Ishikawa (cell line): ENCODE measurements at regions not wholly inside any gene's neighbourhood (a gene's known extent, or its start where the extent isn't known, plus 50 kb on each side); places are given as distances from the start of the nearest gene placed in this dataset.

ENCODE experiments used
- EGR1 ChIP-seq: IDR thresholded peaks from 2 replicates; pipeline ENCODE4 v1.6.1; 2012
- EP300 ChIP-seq: IDR thresholded peaks from 2 replicates; pipeline ENCODE4 v1.6.1; 2012; ENCODE audit warnings: borderline replicate concordance
- TF ChIP-seq, protein P1 (sequence below): IDR thresholded peaks from 2 replicates; pipeline ENCODE4 v1.6.1; 2012; ENCODE audit warnings: low read depth, mild to moderate bottlenecking
- TF ChIP-seq, protein P2 (sequence below): IDR thresholded peaks from 2 replicates; pipeline ENCODE4 v1.6.1; 2012

- TF ChIP-seq, protein P1, sequence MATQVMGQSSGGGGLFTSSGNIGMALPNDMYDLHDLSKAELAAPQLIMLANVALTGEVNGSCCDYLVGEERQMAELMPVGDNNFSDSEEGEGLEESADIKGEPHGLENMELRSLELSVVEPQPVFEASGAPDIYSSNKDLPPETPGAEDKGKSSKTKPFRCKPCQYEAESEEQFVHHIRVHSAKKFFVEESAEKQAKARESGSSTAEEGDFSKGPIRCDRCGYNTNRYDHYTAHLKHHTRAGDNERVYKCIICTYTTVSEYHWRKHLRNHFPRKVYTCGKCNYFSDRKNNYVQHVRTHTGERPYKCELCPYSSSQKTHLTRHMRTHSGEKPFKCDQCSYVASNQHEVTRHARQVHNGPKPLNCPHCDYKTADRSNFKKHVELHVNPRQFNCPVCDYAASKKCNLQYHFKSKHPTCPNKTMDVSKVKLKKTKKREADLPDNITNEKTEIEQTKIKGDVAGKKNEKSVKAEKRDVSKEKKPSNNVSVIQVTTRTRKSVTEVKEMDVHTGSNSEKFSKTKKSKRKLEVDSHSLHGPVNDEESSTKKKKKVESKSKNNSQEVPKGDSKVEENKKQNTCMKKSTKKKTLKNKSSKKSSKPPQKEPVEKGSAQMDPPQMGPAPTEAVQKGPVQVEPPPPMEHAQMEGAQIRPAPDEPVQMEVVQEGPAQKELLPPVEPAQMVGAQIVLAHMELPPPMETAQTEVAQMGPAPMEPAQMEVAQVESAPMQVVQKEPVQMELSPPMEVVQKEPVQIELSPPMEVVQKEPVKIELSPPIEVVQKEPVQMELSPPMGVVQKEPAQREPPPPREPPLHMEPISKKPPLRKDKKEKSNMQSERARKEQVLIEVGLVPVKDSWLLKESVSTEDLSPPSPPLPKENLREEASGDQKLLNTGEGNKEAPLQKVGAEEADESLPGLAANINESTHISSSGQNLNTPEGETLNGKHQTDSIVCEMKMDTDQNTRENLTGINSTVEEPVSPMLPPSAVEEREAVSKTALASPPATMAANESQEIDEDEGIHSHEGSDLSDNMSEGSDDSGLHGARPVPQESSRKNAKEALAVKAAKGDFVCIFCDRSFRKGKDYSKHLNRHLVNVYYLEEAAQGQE = no peak
- TF ChIP-seq EGR1 (no peak), EP300 (no peak)
- TF ChIP-seq, protein P2, sequence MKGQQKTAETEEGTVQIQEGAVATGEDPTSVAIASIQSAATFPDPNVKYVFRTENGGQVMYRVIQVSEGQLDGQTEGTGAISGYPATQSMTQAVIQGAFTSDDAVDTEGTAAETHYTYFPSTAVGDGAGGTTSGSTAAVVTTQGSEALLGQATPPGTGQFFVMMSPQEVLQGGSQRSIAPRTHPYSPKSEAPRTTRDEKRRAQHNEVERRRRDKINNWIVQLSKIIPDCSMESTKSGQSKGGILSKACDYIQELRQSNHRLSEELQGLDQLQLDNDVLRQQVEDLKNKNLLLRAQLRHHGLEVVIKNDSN = no peak
Measured at GRCh38 chr7:22647451-22648257, 79.3 kb upstream of the IL6 start.
